H9 (cell line): ENCODE measurements at regions not wholly inside any gene's neighbourhood (a gene's known extent, or its start where the extent isn't known, plus 50 kb on each side); places are given as distances from the start of the nearest gene placed in this dataset.

ENCODE experiments used
- DNase-seq: peaks from one replicate; pipeline ENCODE4 v3.0.0-alpha.2; 2017
- H2AFZ ChIP-seq: one replicate; pipeline ENCODE4 v1.6.1; 2013; ENCODE audit warnings: mild to moderate bottlenecking, low read length, control low read depth, moderate library complexity
- H2AK5ac ChIP-seq: 2 replicates; pipeline ENCODE4 v1.6.1; 2013; ENCODE audit warnings: low read length, control low read depth, mixed read lengths; ENCODE audit not compliant: insufficient read length
- H2BK120ac ChIP-seq: one replicate; pipeline ENCODE4 v1.6.1; 2013; ENCODE audit warnings: low read depth, mild to moderate bottlenecking, low read length, control low read depth, inconsistent platforms; ENCODE audit not compliant: poor library complexity, severe bottlenecking
- H2BK12ac ChIP-seq: 2 replicates; pipeline ENCODE4 v1.6.1; 2013; ENCODE audit warnings: low read length, control low read depth, mixed read lengths, low read depth; ENCODE audit not compliant: insufficient read length
- H2BK15ac ChIP-seq: 2 replicates; pipeline ENCODE4 v1.6.1; 2013; ENCODE audit warnings: low read depth, low read length, control low read depth
- H2BK20ac ChIP-seq: one replicate; pipeline ENCODE4 v1.6.1; 2013; ENCODE audit warnings: low read depth, mild to moderate bottlenecking, low read length, control low read depth, inconsistent platforms; ENCODE audit not compliant: poor library complexity, severe bottlenecking
- H2BK5ac ChIP-seq: 2 replicates; pipeline ENCODE4 v1.6.1; 2013; ENCODE audit warnings: low read length, control low read depth, mixed read lengths; ENCODE audit not compliant: insufficient read length
- H3K14ac ChIP-seq: 2 replicates; pipeline ENCODE4 v1.6.1; 2013; ENCODE audit warnings: low read length, control low read depth; ENCODE audit not compliant: insufficient read depth
- H3K18ac ChIP-seq: 2 replicates; pipeline ENCODE4 v1.6.1; 2013; ENCODE audit warnings: low read depth, mild to moderate bottlenecking, mixed read lengths, low read length, control low read depth; ENCODE audit not compliant: insufficient read length
- H3K23ac ChIP-seq: 2 replicates; pipeline ENCODE4 v1.6.1; 2013; ENCODE audit warnings: low read length, control low read depth, mixed read lengths, low read depth; ENCODE audit not compliant: insufficient read length
- H3K23me2 ChIP-seq: 2 replicates; pipeline ENCODE4 v1.6.1; 2013; ENCODE audit warnings: low read depth, mild to moderate bottlenecking, mixed read lengths, low read length, control low read depth; ENCODE audit not compliant: insufficient read length, poor library complexity, severe bottlenecking
- H3K27ac ChIP-seq: 2 replicates; pipeline ENCODE4 v1.5.1; 2013; ENCODE audit warnings: low read length, control low read depth, mixed read lengths, low read depth; ENCODE audit not compliant: insufficient read length
- H3K27me3 ChIP-seq: 2 replicates; pipeline ENCODE4 v1.6.1; 2013; ENCODE audit warnings: low read length, control low read depth, inconsistent platforms; ENCODE audit not compliant: insufficient read depth
- H3K4ac ChIP-seq: 2 replicates; pipeline ENCODE4 v1.6.1; 2013; ENCODE audit warnings: low read depth, mild to moderate bottlenecking, control low read depth, inconsistent platforms, low read length, moderate library complexity
- H3K4me1 ChIP-seq: 2 replicates; pipeline ENCODE4 v1.6.1; 2013; ENCODE audit warnings: low read length, control low read depth, inconsistent platforms; ENCODE audit not compliant: insufficient read depth
- H3K4me2 ChIP-seq: 2 replicates; pipeline ENCODE4 v1.6.1; 2013; ENCODE audit warnings: low read length, control low read depth, mixed read lengths; ENCODE audit not compliant: insufficient read length, insufficient read depth
- H3K56ac ChIP-seq: 2 replicates; pipeline ENCODE4 v1.6.1; 2013; ENCODE audit warnings: low read depth, mild to moderate bottlenecking, mixed read lengths, low read length, control low read depth; ENCODE audit not compliant: insufficient read length
- H3K79me1 ChIP-seq: 2 replicates; pipeline ENCODE4 v1.6.1; 2013; ENCODE audit warnings: low read depth, mild to moderate bottlenecking, moderate library complexity, low read length, control low read depth, inconsistent platforms; ENCODE audit not compliant: insufficient read depth, poor library complexity, severe bottlenecking
- H3K79me2 ChIP-seq: 2 replicates; pipeline ENCODE4 v1.6.1; 2013; ENCODE audit warnings: low read length, control low read depth, inconsistent platforms; ENCODE audit not compliant: insufficient read depth
- H3K9ac ChIP-seq: 2 replicates; pipeline ENCODE4 v1.6.1; 2013; ENCODE audit warnings: low read length, control low read depth, mixed read lengths; ENCODE audit not compliant: insufficient read length; ENCODE audit errors: extremely low read depth
- H3K9me3 ChIP-seq: one replicate; pipeline ENCODE4 v1.6.1; 2013; ENCODE audit warnings: low read depth, low read length, inconsistent platforms; ENCODE audit not compliant: control insufficient read depth
- H3T11ph ChIP-seq: one replicate; pipeline ENCODE4 v1.6.1; 2013; ENCODE audit warnings: mild to moderate bottlenecking, low read length, control low read depth, inconsistent platforms
- H4K20me1 ChIP-seq: one replicate; pipeline ENCODE4 v1.6.1; 2013; ENCODE audit not compliant: control insufficient read depth, insufficient read length, insufficient read depth
- H4K5ac ChIP-seq: 2 replicates; pipeline ENCODE4 v1.6.1; 2013; ENCODE audit warnings: low read depth, mild to moderate bottlenecking, mixed read lengths, low read length, control low read depth; ENCODE audit not compliant: insufficient read length
- H4K8ac ChIP-seq: replicated peaks from 2 replicates; pipeline ENCODE4 v1.6.1; 2013; ENCODE audit warnings: low read length, control low read depth, mixed read lengths, low read depth; ENCODE audit not compliant: insufficient read length
- H4K91ac ChIP-seq: 2 replicates; pipeline ENCODE4 v1.6.1; 2013; ENCODE audit warnings: low read depth, mild to moderate bottlenecking, moderate library complexity, mixed read lengths, low read length, control low read depth; ENCODE audit not compliant: insufficient read length
- H3K27ac Mint-ChIP-seq, 3 experiments: 2 replicates in 2 of 3; 3 replicates in 1 of 3; pipeline ENCODE4 v1.8.0; 2020 to 2021; ENCODE audit warnings: mixed read lengths in 3 of 3, mild to moderate bottlenecking in 1 of 3, moderate library complexity in 1 of 3
- H3K27me3 Mint-ChIP-seq: 2 replicates; pipeline ENCODE4 v1.8.0; 2021; ENCODE audit warnings: low read depth, mild to moderate bottlenecking, moderate library complexity, mixed read lengths
- H3K36me3 Mint-ChIP-seq, 3 experiments: 2 replicates in 2 of 3; 3 replicates in 1 of 3; pipeline ENCODE4 v1.8.0; 2020 to 2021; ENCODE audit warnings: low read depth in 3 of 3, mixed read lengths in 3 of 3; ENCODE audit not compliant: insufficient read depth in 1 of 3
- H3K4me1 Mint-ChIP-seq, 2 experiments: 2 replicates each; pipeline ENCODE4 v1.8.0; 2020; ENCODE audit warnings: mixed read lengths in 2 of 2
- H3K4me3 Mint-ChIP-seq, 2 experiments: 2 replicates in 1 of 2; 3 replicates in 1 of 2; pipeline ENCODE4 v1.8.0; 2020 to 2021; ENCODE audit warnings: mild to moderate bottlenecking in 2 of 2, mixed read lengths in 2 of 2, moderate library complexity in 1 of 2
- H3K9me3 Mint-ChIP-seq, 2 experiments: 2 replicates in 1 of 2; 3 replicates in 1 of 2; pipeline ENCODE4 v1.8.0; 2020; ENCODE audit warnings: mild to moderate bottlenecking in 2 of 2, mixed read lengths in 2 of 2, moderate library complexity in 1 of 2
- WGBS: extraction: QIAGEN DNeasy Blood & Tissue Kit; methylation state at CpG from one replicate; pipeline ENCODE4 v1.1.7; 2013; ENCODE audit warnings: missing lambda C conversion rate, low lambda C conversion rate, mixed read lengths; ENCODE audit not compliant: insufficient read length; ENCODE audit errors: extremely low coverage; 5-methylcytosine and 5-hydroxymethylcytosine counted together
- TF ChIP-seq, protein P1 (sequence below): fragments of 200-600 bp; sonication (generic); conservative IDR thresholded peaks from 3 replicates; pipeline ENCODE4 v1.8.0; 2021; ENCODE audit warnings: antibody characterized with exemption, mild to moderate bottlenecking

DNA sequence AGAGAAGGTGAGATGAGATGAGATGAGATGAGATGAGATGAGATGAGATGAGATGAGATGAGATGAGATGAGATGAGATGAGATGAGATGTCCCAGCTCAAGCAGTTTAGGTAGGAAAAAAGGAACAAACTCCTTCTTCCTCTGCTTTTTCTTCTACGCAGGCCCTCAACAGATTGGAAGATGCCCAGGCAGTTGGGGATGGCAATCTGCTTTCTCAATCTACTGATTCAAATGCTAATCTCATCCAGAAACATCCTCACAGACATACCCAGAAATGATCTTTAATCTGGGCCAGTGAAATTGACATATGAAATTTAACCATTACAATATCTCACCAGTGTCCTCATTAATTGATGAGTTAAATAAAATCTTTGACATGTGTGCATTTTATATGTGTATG, 370.3 kb upstream of the SLC7A11 start:
- no peaks in the 10 kb centered on the region for H3K79me2 ChIP-seq
- no peak overlapping the region for H3K18ac ChIP-seq
- no peak overlapping the region for H2BK15ac ChIP-seq
- no peaks in the 10 kb centered on the region for H3K23me2 ChIP-seq
- H4K5ac ChIP-seq, result no peak overlapping the region
- H3K4me2 ChIP-seq, result no peak overlapping the region
- H2BK5ac ChIP-seq, result no peak overlapping the region
- H3K4ac ChIP-seq, result no peak overlapping the region
- H3T11ph ChIP-seq, result no peak overlapping the region
- H3K79me1 ChIP-seq, result no peaks in the 10 kb centered on the region
- H4K8ac ChIP-seq, result no peak overlapping the region
- no peak overlapping the region for H2AFZ ChIP-seq
- peaks cover 5 to 16% of the 10 kb centered on the region in 2 experiments; a peak in 4 of 5 replicates for H3K9me3 Mint-ChIP-seq
- peaks cover 2% of the 10 kb centered on the region; the same call in 1 of the 2 replicates for H3K4me1 ChIP-seq
- WGBS, result no CpG with 5 or more reads among the region's 1 CpG
- no peak overlapping the region for H3K9ac ChIP-seq
- H3K27me3 Mint-ChIP-seq, result no peaks in the 10 kb centered on the region
- H3K9me3 ChIP-seq, result peaks cover 12% of the 10 kb centered on the region
- H3K23ac ChIP-seq, result no peak overlapping the region
- H3K4me3 Mint-ChIP-seq, result no peak overlapping the region
- no peak overlapping the region for H2BK120ac ChIP-seq
- H3K4me1 Mint-ChIP-seq, result peaks cover 35 to 36% of the 10 kb centered on the region in 2 experiments
- no peak overlapping the region for H3K27ac ChIP-seq
- no peak overlapping the region for H2AK5ac ChIP-seq
- TF ChIP-seq, protein P1, sequence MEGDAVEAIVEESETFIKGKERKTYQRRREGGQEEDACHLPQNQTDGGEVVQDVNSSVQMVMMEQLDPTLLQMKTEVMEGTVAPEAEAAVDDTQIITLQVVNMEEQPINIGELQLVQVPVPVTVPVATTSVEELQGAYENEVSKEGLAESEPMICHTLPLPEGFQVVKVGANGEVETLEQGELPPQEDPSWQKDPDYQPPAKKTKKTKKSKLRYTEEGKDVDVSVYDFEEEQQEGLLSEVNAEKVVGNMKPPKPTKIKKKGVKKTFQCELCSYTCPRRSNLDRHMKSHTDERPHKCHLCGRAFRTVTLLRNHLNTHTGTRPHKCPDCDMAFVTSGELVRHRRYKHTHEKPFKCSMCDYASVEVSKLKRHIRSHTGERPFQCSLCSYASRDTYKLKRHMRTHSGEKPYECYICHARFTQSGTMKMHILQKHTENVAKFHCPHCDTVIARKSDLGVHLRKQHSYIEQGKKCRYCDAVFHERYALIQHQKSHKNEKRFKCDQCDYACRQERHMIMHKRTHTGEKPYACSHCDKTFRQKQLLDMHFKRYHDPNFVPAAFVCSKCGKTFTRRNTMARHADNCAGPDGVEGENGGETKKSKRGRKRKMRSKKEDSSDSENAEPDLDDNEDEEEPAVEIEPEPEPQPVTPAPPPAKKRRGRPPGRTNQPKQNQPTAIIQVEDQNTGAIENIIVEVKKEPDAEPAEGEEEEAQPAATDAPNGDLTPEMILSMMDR, result no peak
- peaks cover 0 to 10% (median 8%) of the 10 kb centered on the region in 3 experiments; a peak in 5 of 7 replicates for H3K36me3 Mint-ChIP-seq
- H3K56ac ChIP-seq, result no peak overlapping the region
- no peaks in the 10 kb centered on the region for H4K20me1 ChIP-seq
- H3K14ac ChIP-seq, result no peak overlapping the region
- no peak overlapping the region for H2BK12ac ChIP-seq
- no peaks in the 10 kb centered on the region for H3K27me3 ChIP-seq
- H2BK20ac ChIP-seq, result no peak overlapping the region
- no peak for DNase-seq
- no peak overlapping the region for H4K91ac ChIP-seq
- no peak overlapping the region for H3K27ac Mint-ChIP-seq
